ENCODE measurements at regions not wholly inside any gene's neighbourhood (a gene's known extent, or its start where the extent isn't known, plus 50 kb on each side); places are given as distances from the start of the nearest gene placed in this dataset.

DNA sequence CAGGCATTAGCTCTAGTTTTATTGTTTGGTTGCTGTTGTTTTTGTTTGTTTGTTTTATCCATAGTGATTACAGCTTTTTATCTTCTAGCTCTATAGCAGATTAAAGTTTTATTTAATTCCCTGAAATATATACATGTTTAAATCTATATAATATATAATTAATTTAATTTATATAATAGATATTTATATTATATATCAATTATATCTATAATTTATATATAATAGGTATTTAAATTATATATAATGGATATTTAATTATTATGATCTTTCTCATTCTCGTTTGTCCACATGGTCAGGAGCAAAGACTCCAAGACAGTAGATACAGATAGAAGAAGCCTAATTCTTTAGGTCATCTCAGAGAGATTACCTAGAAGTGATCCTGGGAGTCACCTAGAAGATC is 238.8 kb upstream of the GPR149 start:
- no peaks in the 10 kb centered on the region for H3K27me3 ChIP-seq
- H3K4me3 ChIP-seq, result no peak overlapping the region
- no peaks in the 10 kb centered on the region for H3K4me1 ChIP-seq
- H3K9me3 ChIP-seq, result no peaks in the 10 kb centered on the region
- no peaks in the 10 kb centered on the region for H3K36me3 ChIP-seq
- 73 to 82% methylated on average over 1 of the region's 1 CpG for WGBS, 2 donors
- H3K27ac ChIP-seq, result no peak overlapping the region
- no peak for DNase-seq (ENCODE audit: low spot score in 2 of 2)
- TF ChIP-seq, protein P1, sequence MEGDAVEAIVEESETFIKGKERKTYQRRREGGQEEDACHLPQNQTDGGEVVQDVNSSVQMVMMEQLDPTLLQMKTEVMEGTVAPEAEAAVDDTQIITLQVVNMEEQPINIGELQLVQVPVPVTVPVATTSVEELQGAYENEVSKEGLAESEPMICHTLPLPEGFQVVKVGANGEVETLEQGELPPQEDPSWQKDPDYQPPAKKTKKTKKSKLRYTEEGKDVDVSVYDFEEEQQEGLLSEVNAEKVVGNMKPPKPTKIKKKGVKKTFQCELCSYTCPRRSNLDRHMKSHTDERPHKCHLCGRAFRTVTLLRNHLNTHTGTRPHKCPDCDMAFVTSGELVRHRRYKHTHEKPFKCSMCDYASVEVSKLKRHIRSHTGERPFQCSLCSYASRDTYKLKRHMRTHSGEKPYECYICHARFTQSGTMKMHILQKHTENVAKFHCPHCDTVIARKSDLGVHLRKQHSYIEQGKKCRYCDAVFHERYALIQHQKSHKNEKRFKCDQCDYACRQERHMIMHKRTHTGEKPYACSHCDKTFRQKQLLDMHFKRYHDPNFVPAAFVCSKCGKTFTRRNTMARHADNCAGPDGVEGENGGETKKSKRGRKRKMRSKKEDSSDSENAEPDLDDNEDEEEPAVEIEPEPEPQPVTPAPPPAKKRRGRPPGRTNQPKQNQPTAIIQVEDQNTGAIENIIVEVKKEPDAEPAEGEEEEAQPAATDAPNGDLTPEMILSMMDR (IDR thresholded peaks at IDR 0.05), result no peak
- TF ChIP-seq EP300 (IDR thresholded peaks at IDR 0.05), result no peak
- TF ChIP-seq POLR2A (IDR thresholded peaks at IDR 0.05), result no peak

DNA sequence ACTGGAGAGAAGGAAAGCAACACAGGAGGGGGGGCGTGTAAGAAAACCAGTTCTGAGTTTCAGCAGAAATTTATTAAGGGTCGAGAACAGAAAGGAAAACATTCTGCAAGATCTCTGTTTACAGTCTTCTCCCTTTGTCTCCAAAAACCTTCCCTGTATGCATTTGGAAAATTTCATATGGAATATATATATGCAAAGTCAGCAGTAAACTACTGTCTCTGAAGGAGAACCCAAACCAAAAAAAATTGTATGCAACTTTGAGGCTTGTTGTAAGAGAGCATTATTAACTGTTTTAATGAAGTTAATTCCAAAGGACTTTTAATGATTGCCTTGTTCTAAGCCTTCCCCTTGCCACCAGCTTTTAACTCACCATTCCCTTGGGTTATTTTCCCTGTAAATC is 238.2 kb upstream of the GPR149 start:
- Histone ChIP-seq H3K27me3 (no peaks in the 10 kb centered on the region), H3K4me1 (no peaks in the 10 kb centered on the region), H3K36me3 (no peaks in the 10 kb centered on the region), H3K9me3 (no peaks in the 10 kb centered on the region), H3K27ac (no peak overlapping the region), H3K4me3 (no peak overlapping the region)
- DNase-seq (ENCODE audit: low spot score in 2 of 2), result no peak
- TF ChIP-seq EP300 (IDR thresholded peaks at IDR 0.05), result no peak
- TF ChIP-seq, protein P1 (IDR thresholded peaks at IDR 0.05), result no peak
- no peak for TF ChIP-seq POLR2A (IDR thresholded peaks at IDR 0.05)
- WGBS, 2 donors, result 31 to 57% methylated on average over 2 of the region's 2 CpGs

DNA sequence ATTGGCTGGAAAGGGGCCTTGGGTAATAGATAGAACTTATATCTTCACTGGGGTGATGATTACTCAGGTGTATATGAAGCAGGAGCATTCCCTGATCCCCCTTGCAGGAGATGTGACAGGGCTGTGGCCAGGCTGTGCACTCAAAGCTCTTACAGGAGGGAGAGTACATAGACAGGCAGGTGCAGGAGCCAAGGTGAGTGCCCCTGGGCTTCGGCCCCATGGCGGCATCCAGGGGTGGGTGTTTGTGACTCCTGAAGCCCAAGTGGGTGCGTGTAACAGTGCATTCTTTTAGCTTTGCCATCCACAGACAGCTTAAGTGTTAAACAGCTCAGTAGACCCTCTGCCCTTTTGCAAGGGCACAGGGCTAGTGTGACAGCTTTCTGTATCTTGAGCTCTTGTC is 236.6 kb upstream of the GPR149 start:
- TF ChIP-seq, protein P1 (IDR thresholded peaks at IDR 0.05), result no peak
- TF ChIP-seq EP300 (IDR thresholded peaks at IDR 0.05) (no peak), POLR2A (IDR thresholded peaks at IDR 0.05) (no peak)
- no peaks in the 10 kb centered on the region for H3K36me3 ChIP-seq
- H3K4me3 ChIP-seq, result no peak overlapping the region
- H3K9me3 ChIP-seq, result no peaks in the 10 kb centered on the region
- H3K27ac ChIP-seq, result no peak overlapping the region
- H3K27me3 ChIP-seq, result no peaks in the 10 kb centered on the region
- WGBS, 2 donors, result 95 to 100% methylated on average over 3 of the region's 3 CpGs
- no peaks in the 10 kb centered on the region for H3K4me1 ChIP-seq
- no peak for DNase-seq (ENCODE audit: low spot score in 2 of 2)

DNA sequence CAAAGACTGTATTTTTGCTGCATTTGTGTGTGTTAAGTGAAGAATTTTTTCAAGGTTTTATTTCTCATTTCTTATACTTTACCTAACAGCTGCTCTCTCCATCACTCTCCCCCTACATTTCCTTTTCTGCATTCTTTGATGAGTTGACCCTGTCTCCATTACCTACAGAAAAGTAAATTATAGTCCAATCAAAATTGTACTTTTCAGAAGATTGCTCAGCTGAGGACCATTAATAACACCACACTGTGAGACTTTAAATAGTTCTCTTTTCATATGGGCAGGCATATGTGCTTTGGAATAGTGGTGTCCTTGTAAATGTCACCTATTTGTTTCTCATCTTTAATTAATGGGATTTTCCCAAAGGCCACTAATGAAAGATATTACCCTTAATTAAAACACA is 234.7 kb upstream of the GPR149 start:
- no peaks in the 10 kb centered on the region for H3K9me3 ChIP-seq
- DNase-seq (ENCODE audit: low spot score in 2 of 2), result no peak
- TF ChIP-seq EP300 (IDR thresholded peaks at IDR 0.05), result no peak
- TF ChIP-seq, protein P1 (IDR thresholded peaks at IDR 0.05), result no peak
- TF ChIP-seq POLR2A (IDR thresholded peaks at IDR 0.05), result no peak
- no peaks in the 10 kb centered on the region for H3K27me3 ChIP-seq
- H3K36me3 ChIP-seq, result no peaks in the 10 kb centered on the region
- no peak overlapping the region for H3K27ac ChIP-seq
- no peaks in the 10 kb centered on the region for H3K4me1 ChIP-seq
- no peak overlapping the region for H3K4me3 ChIP-seq

DNA sequence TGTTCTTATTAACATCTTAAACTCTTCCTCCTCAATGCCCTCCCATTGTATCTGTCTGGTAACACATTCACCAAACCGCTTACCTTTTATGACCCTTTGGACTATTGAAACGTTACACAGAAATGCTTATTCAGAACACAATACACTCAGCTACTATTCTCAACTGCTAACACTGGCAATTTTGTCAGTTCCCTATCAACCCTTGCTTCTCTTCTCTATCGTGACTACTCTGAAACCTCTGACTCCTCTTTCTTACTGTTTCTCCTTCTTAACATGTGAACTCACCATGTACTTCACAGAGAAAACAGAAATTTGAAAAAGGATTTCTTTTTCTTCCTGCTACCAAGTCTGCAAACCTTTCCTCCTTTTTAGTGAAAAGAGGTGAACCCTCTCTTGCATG is 232.9 kb upstream of the GPR149 start:
- DNase-seq (ENCODE audit: low spot score in 2 of 2), result no peak
- WGBS, 2 donors, result 52 to 55% methylated on average over 3 of the region's 3 CpGs
- Histone ChIP-seq H3K27me3 (no peaks in the 10 kb centered on the region), H3K27ac (no peak overlapping the region), H3K4me3 (no peak overlapping the region), H3K9me3 (no peaks in the 10 kb centered on the region), H3K36me3 (no peaks in the 10 kb centered on the region), H3K4me1 (no peaks in the 10 kb centered on the region)
- TF ChIP-seq POLR2A (IDR thresholded peaks at IDR 0.05) (no peak), EP300 (IDR thresholded peaks at IDR 0.05) (no peak)
- TF ChIP-seq, protein P1 (IDR thresholded peaks at IDR 0.05), result no peak
